ENCODE measurements at regions not wholly inside any gene's neighbourhood (a gene's known extent, or its start where the extent isn't known, plus 50 kb on each side); places are given as distances from the start of the nearest gene placed in this dataset.

- Histone ChIP-seq H3K4me3 (ENCODE audit: low read length in 2 of 2) (no peak overlapping the region), H3K9me3 (ENCODE audit: control insufficient read depth, low read length) (no peaks in the 10 kb centered on the region), H3K4me1 (ENCODE audit: control insufficient read depth in 1 of 2, insufficient read depth in 2 of 2, low read length in 2 of 2) (no peaks in the 10 kb centered on the region), H3K27ac (ENCODE audit: low read depth in 1 of 2, low read length in 2 of 2) (no peak overlapping the region), H3K27me3 (ENCODE audit: control insufficient read depth in 1 of 2, insufficient read depth in 2 of 2, low read length in 1 of 2) (no peaks in the 10 kb centered on the region), H3K36me3 (ENCODE audit: control insufficient read depth in 1 of 2, insufficient read depth in 2 of 2, low read length in 1 of 2) (no peaks in the 10 kb centered on the region)
- DNase-seq (no peak), ATAC-seq (ENCODE audit: low FRiP score) (no peak)
- intact Hi-C loops (cut with DNase I), result loop anchor here in 1 of 2 donors (10.0 kb wide), 1 partner anchor 451 kb away; no protein-coding TSS in a partner anchor
These were observed 210.5 kb downstream of the ZIC4 start for GRCh38 chr3:147195887-147196286.

GRCh38 chr3:147191795-147192385, 214.5 kb downstream of the ZIC4 start:
- Histone ChIP-seq H3K27ac (ENCODE audit: low read depth in 1 of 2, low read length in 2 of 2) (no peak overlapping the region), H3K36me3 (ENCODE audit: control insufficient read depth in 1 of 2, insufficient read depth in 2 of 2, low read length in 1 of 2) (no peaks in the 10 kb centered on the region), H3K4me1 (ENCODE audit: control insufficient read depth in 1 of 2, insufficient read depth in 2 of 2, low read length in 2 of 2) (no peaks in the 10 kb centered on the region), H3K27me3 (ENCODE audit: control insufficient read depth in 1 of 2, insufficient read depth in 2 of 2, low read length in 1 of 2) (no peaks in the 10 kb centered on the region), H3K9me3 (ENCODE audit: control insufficient read depth, low read length) (no peaks in the 10 kb centered on the region), H3K4me3 (ENCODE audit: low read length in 2 of 2) (no peak overlapping the region)
- intact Hi-C loops (cut with DNase I), result loop anchor here (5.0 to 10.0 kb wide), 2 partner anchors 445 to 447 kb away; no protein-coding TSS in a partner anchor
- WGBS, 2 donors, result 56 to 63% methylated on average over 2 of the region's 2 CpGs
- no peak for ATAC-seq (ENCODE audit: low FRiP score)
- no peak for DNase-seq

- H3K27ac ChIP-seq (ENCODE audit: low read depth in 1 of 2, low read length in 2 of 2), result no peak overlapping the region
- intact Hi-C loops (cut with DNase I), result no loop called here
These were observed 217.3 kb downstream of the ZIC4 start for GRCh38 chr3:147189016-147189415.

GRCh38 chr3:147187687-147188086, 218.7 kb downstream of the ZIC4 start:
- no peak overlapping the region for H3K4me3 ChIP-seq (ENCODE audit: low read length in 2 of 2)
- WGBS, 2 donors, result 73 to 76% methylated on average over 3 of the region's 3 CpGs
- no peaks in the 10 kb centered on the region for H3K4me1 ChIP-seq (ENCODE audit: control insufficient read depth in 1 of 2, insufficient read depth in 2 of 2, low read length in 2 of 2)
- intact Hi-C loops (cut with DNase I), result no loop called here
- no peaks in the 10 kb centered on the region for H3K27me3 ChIP-seq (ENCODE audit: control insufficient read depth in 1 of 2, insufficient read depth in 2 of 2, low read length in 1 of 2)
- no peak overlapping the region for H3K27ac ChIP-seq (ENCODE audit: low read depth in 1 of 2, low read length in 2 of 2)
- H3K9me3 ChIP-seq (ENCODE audit: control insufficient read depth, low read length), result no peaks in the 10 kb centered on the region
- no peak for DNase-seq
- H3K36me3 ChIP-seq (ENCODE audit: control insufficient read depth in 1 of 2, insufficient read depth in 2 of 2, low read length in 1 of 2), result no peaks in the 10 kb centered on the region
- no peak for ATAC-seq (ENCODE audit: low FRiP score)

More at GRCh38 chr3:147189016-147189415, 217.3 kb downstream of the ZIC4 start:
- no peaks in the 10 kb centered on the region for H3K36me3 ChIP-seq (ENCODE audit: control insufficient read depth in 1 of 2, insufficient read depth in 2 of 2, low read length in 1 of 2)
- no peaks in the 10 kb centered on the region for H3K27me3 ChIP-seq (ENCODE audit: control insufficient read depth in 1 of 2, insufficient read depth in 2 of 2, low read length in 1 of 2)
- H3K4me1 ChIP-seq (ENCODE audit: control insufficient read depth in 1 of 2, insufficient read depth in 2 of 2, low read length in 2 of 2), result no peaks in the 10 kb centered on the region
- H3K9me3 ChIP-seq (ENCODE audit: control insufficient read depth, low read length), result no peaks in the 10 kb centered on the region
- H3K4me3 ChIP-seq (ENCODE audit: low read length in 2 of 2), result no peak overlapping the region
- ATAC-seq (ENCODE audit: low FRiP score), result no peak
- WGBS, 2 donors, result 52 to 60% methylated on average over 3 of the region's 3 CpGs
- no peak for DNase-seq

GRCh38 chr3:147185781-147186180, 220.6 kb downstream of the ZIC4 start:
- ATAC-seq (ENCODE audit: low FRiP score) (no peak), DNase-seq (no peak)
- no peaks in the 10 kb centered on the region for H3K36me3 ChIP-seq (ENCODE audit: control insufficient read depth in 1 of 2, insufficient read depth in 2 of 2, low read length in 1 of 2)
- H3K27ac ChIP-seq (ENCODE audit: low read depth in 1 of 2, low read length in 2 of 2), result no peak overlapping the region
- intact Hi-C loops (cut with DNase I), result no loop called here
- no peaks in the 10 kb centered on the region for H3K4me1 ChIP-seq (ENCODE audit: control insufficient read depth in 1 of 2, insufficient read depth in 2 of 2, low read length in 2 of 2)
- no peaks in the 10 kb centered on the region for H3K9me3 ChIP-seq (ENCODE audit: control insufficient read depth, low read length)
- no peak overlapping the region for H3K4me3 ChIP-seq (ENCODE audit: low read length in 2 of 2)
- H3K27me3 ChIP-seq (ENCODE audit: control insufficient read depth in 1 of 2, insufficient read depth in 2 of 2, low read length in 1 of 2), result no peaks in the 10 kb centered on the region

GRCh38 chr3:147184794-147185193, 221.5 kb downstream of the ZIC4 start:
- H3K4me1 ChIP-seq (ENCODE audit: control insufficient read depth in 1 of 2, insufficient read depth in 2 of 2, low read length in 2 of 2), result no peaks in the 10 kb centered on the region
- intact Hi-C loops (cut with DNase I), result no loop called here
- no peak overlapping the region for H3K27ac ChIP-seq (ENCODE audit: low read depth in 1 of 2, low read length in 2 of 2)
- H3K36me3 ChIP-seq (ENCODE audit: control insufficient read depth in 1 of 2, insufficient read depth in 2 of 2, low read length in 1 of 2), result no peaks in the 10 kb centered on the region
- ATAC-seq (ENCODE audit: low FRiP score) (no peak), DNase-seq (no peak)
- 67 to 71% methylated on average over 2 of the region's 2 CpGs for WGBS, 2 donors
- no peaks in the 10 kb centered on the region for H3K27me3 ChIP-seq (ENCODE audit: control insufficient read depth in 1 of 2, insufficient read depth in 2 of 2, low read length in 1 of 2)
- H3K9me3 ChIP-seq (ENCODE audit: control insufficient read depth, low read length), result no peaks in the 10 kb centered on the region
- no peak overlapping the region for H3K4me3 ChIP-seq (ENCODE audit: low read length in 2 of 2)

- Histone ChIP-seq H3K36me3 (ENCODE audit: control insufficient read depth in 1 of 2, insufficient read depth in 2 of 2, low read length in 1 of 2) (no peaks in the 10 kb centered on the region), H3K9me3 (ENCODE audit: control insufficient read depth, low read length) (no peaks in the 10 kb centered on the region), H3K27ac (ENCODE audit: low read depth in 1 of 2, low read length in 2 of 2) (no peak overlapping the region), H3K4me1 (ENCODE audit: control insufficient read depth in 1 of 2, insufficient read depth in 2 of 2, low read length in 2 of 2) (no peaks in the 10 kb centered on the region), H3K27me3 (ENCODE audit: control insufficient read depth in 1 of 2, insufficient read depth in 2 of 2, low read length in 1 of 2) (peaks cover 0 to 2% of the 10 kb centered on the region in 2 donors), H3K4me3 (ENCODE audit: low read length in 2 of 2) (no peak overlapping the region)
- ATAC-seq (ENCODE audit: low FRiP score) (no peak), DNase-seq (no peak)
- 20 to 43% methylated on average over 4 of the region's 4 CpGs for WGBS, 2 donors
- intact Hi-C loops (cut with DNase I), result no loop called here
These were observed 233.1 kb downstream of the ZIC4 start for GRCh38 chr3:147173257-147173656.

- Histone ChIP-seq H3K4me1 (ENCODE audit: control insufficient read depth in 1 of 2, insufficient read depth in 2 of 2, low read length in 2 of 2) (no peaks in the 10 kb centered on the region), H3K27me3 (ENCODE audit: control insufficient read depth in 1 of 2, insufficient read depth in 2 of 2, low read length in 1 of 2) (no peaks in the 10 kb centered on the region), H3K4me3 (ENCODE audit: low read length in 2 of 2) (no peak overlapping the region), H3K36me3 (ENCODE audit: control insufficient read depth in 1 of 2, insufficient read depth in 2 of 2, low read length in 1 of 2) (no peaks in the 10 kb centered on the region), H3K9me3 (ENCODE audit: control insufficient read depth, low read length) (no peaks in the 10 kb centered on the region), H3K27ac (ENCODE audit: low read depth in 1 of 2, low read length in 2 of 2) (no peak overlapping the region)
- DNase-seq (no peak), ATAC-seq (ENCODE audit: low FRiP score) (no peak)
- intact Hi-C loops (cut with DNase I), result no loop called here
These were observed 243.6 kb downstream of the ZIC4 start for GRCh38 chr3:147162743-147163142.

- ATAC-seq (ENCODE audit: low FRiP score), result no peak
- no peaks in the 10 kb centered on the region for H3K27me3 ChIP-seq (ENCODE audit: control insufficient read depth in 1 of 2, insufficient read depth in 2 of 2, low read length in 1 of 2)
- no peaks in the 10 kb centered on the region for H3K9me3 ChIP-seq (ENCODE audit: control insufficient read depth, low read length)
- no peaks in the 10 kb centered on the region for H3K4me1 ChIP-seq (ENCODE audit: control insufficient read depth in 1 of 2, insufficient read depth in 2 of 2, low read length in 2 of 2)
- no peak overlapping the region for H3K4me3 ChIP-seq (ENCODE audit: low read length in 2 of 2)
- H3K27ac ChIP-seq (ENCODE audit: low read depth in 1 of 2, low read length in 2 of 2), result no peak overlapping the region
- intact Hi-C loops (cut with DNase I), result no loop called here
- no peaks in the 10 kb centered on the region for H3K36me3 ChIP-seq (ENCODE audit: control insufficient read depth in 1 of 2, insufficient read depth in 2 of 2, low read length in 1 of 2)
- DNase-seq, result no peak
- WGBS, 2 donors, result 73 to 80% methylated on average over 3 of the region's 3 CpGs
These were observed 244.5 kb downstream of the ZIC4 start for GRCh38 chr3:147161833-147162232.

Data from aorta (tissue), 5 donors.